22Rv1 (cell line): ENCODE measurements at regions not wholly inside any gene's neighbourhood (a gene's known extent, or its start where the extent isn't known, plus 50 kb on each side); places are given as distances from the start of the nearest gene placed in this dataset.

Experiments
- CTCF ChIP-seq: fragments of 450-650 bp; IDR thresholded peaks from 2 replicates; pipeline ENCODE4 v1.5.1; 2017; ENCODE audit warnings: mild to moderate bottlenecking
- ZFX ChIP-seq: fragments of 450-650 bp; IDR thresholded peaks from 2 replicates; pipeline ENCODE4 v1.6.1; 2017; ENCODE audit warnings: antibody characterized with exemption, borderline replicate concordance

- no peak for TF ChIP-seq CTCF
- TF ChIP-seq ZFX, result no peak
Observed at GRCh38 chr6:41488433-41489119, 57.6 kb upstream of the FOXP4 start.
